ENCODE measurements at regions not wholly inside any gene's neighbourhood (a gene's known extent, or its start where the extent isn't known, plus 50 kb on each side); places are given as distances from the start of the nearest gene placed in this dataset.

DNA sequence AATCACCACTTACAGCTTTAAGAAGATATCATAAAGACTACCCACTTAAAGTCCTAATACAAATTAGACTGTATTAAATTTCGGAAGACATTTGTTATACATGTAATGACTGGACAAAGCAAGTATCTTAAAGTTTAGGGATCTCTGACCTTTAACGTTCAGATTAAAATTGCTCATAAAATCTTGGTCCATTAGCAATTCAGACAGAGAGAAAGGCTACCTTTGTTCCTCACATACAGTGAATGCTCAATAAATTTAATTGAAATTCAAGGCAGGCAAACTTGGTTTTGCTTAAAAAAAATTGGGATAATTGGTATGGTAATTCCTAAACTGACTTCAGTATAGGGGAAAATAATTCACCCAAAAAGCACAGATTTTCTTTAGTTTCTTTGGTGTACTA is 285.9 kb upstream of the EMCN start:
- TF ChIP-seq, protein P1, sequence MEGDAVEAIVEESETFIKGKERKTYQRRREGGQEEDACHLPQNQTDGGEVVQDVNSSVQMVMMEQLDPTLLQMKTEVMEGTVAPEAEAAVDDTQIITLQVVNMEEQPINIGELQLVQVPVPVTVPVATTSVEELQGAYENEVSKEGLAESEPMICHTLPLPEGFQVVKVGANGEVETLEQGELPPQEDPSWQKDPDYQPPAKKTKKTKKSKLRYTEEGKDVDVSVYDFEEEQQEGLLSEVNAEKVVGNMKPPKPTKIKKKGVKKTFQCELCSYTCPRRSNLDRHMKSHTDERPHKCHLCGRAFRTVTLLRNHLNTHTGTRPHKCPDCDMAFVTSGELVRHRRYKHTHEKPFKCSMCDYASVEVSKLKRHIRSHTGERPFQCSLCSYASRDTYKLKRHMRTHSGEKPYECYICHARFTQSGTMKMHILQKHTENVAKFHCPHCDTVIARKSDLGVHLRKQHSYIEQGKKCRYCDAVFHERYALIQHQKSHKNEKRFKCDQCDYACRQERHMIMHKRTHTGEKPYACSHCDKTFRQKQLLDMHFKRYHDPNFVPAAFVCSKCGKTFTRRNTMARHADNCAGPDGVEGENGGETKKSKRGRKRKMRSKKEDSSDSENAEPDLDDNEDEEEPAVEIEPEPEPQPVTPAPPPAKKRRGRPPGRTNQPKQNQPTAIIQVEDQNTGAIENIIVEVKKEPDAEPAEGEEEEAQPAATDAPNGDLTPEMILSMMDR (IDR thresholded peaks at IDR 0.05; ENCODE audit: poor library complexity), result no peak
- TF ChIP-seq EZH2 (IDR thresholded peaks at IDR 0.05; ENCODE audit: borderline replicate concordance) (no peak), EZH2phosphoT487 (IDR thresholded peaks at IDR 0.05; ENCODE audit: low read depth, severe bottlenecking, unreplicated experiment) (no peak)
